HG02852 (cell line): ENCODE measurements at regions not wholly inside any gene's neighbourhood (a gene's known extent, or its start where the extent isn't known, plus 50 kb on each side); places are given as distances from the start of the nearest gene placed in this dataset.

Experiments
- ATAC-seq: cut with Tn5 transposase; IDR thresholded peaks from one replicate; pipeline ENCODE4 v1.9.1; 2021; ENCODE audit warnings: mild to moderate bottlenecking, moderate library complexity; ENCODE audit not compliant: unreplicated experiment

DNA sequence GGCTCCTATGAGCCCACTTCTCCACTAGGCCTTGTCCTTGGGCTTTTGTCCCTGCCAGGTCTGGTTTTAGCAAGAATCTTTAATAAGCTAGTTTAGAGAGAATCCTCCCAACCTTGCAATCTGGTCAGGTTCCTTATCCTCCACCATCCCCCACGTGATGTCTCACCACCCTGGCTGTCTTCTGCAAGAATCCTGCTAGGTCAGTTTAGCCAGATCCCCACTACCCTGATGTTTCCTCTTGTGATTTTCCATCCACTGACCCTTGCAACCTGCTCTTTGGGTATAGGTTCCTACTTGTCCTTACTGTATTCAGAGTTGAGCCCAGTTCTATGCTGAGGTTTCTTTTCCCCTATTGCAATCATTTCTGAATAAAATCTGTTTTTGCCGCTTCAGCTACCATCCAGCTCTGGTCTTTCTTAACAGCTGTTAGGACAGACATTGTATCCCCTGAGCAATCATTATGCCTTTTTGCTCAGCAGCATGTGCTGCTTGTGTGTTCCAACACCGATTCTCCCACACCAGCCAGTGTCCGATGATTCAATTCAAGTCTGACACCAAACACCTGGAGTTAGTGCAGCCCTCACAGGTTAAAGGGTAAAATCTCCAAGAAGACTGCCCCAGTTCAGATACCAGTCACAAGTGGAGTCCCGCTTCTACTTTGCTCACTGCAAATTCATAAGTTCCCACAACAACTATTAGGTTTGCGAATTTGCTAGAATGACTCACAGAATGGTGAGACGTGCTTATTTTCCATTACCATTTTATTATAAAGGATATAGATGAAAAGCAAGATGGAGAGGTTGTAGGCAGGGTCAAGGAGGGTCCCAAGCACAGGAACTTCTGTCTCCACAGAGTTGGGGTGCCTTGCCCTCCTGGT, 62.2 kb upstream of the ADCY1 start:
- no peak for ATAC-seq

DNA sequence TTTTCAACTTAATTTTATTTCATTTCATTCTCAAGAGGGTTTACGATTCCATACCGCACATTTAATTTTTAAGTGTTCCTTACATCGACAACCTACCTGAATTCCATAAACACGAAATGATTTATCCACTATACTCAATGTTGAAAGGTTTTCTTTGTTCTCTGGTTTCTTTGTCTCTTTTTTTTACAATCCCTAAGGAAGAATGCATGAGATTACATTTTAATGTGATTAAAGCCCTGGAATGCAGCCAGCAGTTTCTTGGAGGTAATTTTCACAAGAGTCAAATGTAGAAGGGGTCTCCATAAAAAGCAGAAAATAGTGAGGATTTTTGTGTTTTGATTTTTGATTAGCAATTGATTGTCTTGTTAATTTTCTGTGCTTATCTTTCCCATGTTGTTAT, 59.2 kb upstream of the ADCY1 start:
- no peak for ATAC-seq

DNA sequence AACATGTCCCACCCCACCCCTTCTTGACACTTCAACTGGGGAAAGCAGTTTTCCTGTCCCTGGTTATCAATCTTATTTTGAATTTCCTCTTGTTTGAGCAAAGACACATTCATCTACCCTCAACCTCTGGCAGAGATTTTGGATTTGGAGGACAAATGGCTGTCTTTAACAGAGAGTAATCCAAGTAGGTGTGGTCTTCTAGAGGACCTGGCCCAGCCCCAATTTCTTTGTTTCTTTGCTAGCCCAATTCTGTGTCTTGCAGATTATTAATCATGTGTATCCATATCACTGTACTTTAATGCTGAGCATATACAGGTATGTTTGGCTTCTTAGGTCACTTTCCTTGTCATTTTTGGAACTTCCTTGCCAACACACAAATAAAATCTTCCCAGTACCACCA, 58.8 kb upstream of the ADCY1 start:
- no peak for ATAC-seq
